ENCODE measurements at regions not wholly inside any gene's neighbourhood (a gene's known extent, or its start where the extent isn't known, plus 50 kb on each side); places are given as distances from the start of the nearest gene placed in this dataset.

GRCh38 chr14:83300476-83301064, 1766.9 kb upstream of the SEL1L start:
- peak; percentile 98 for TF ChIP-seq CTCF (IDR thresholded peaks at IDR 0.05; ENCODE audit: low read length, missing control alignments)
- no peak overlapping the region for H3K4me3 ChIP-seq (replicated peaks; ENCODE audit: low read depth, low read length)
- DNase-seq (ENCODE audit: low read depth) = peak; percentile 60

- H3K4me3 ChIP-seq (replicated peaks; ENCODE audit: low read depth, low read length) = no peak overlapping the region
- no peak for TF ChIP-seq CTCF (IDR thresholded peaks at IDR 0.05; ENCODE audit: low read length, missing control alignments)
- DNase-seq (ENCODE audit: low read depth) = no peak
Observed at GRCh38 chr14:83301791-83302190, 1768.1 kb upstream of the SEL1L start.

GRCh38 chr14:83309211-83309610, 1775.6 kb upstream of the SEL1L start:
- TF ChIP-seq CTCF (IDR thresholded peaks at IDR 0.05; ENCODE audit: low read length, missing control alignments) = no peak
- H3K4me3 ChIP-seq (replicated peaks; ENCODE audit: low read depth, low read length) = no peak overlapping the region
- no peak for DNase-seq (ENCODE audit: low read depth)

DNA sequence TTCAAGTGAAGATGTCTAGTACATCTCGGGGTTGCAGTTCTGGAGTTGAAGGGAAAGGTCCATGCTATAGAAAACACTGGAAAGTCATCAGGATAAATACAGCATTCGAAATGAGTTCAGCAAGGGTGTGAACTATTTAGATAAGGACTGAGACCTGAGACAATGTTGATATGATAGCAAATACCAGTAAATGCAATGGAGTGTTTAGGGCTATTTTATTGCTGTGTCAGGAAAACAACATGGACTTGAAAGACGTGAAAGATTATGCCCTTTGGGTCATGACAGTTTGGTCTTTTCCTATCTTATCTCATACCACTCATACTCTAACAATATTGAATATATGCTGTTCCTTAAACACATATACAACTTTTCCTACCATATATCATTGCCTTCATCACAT, 1776.2 kb upstream of the SEL1L start:
- TF ChIP-seq CTCF (IDR thresholded peaks at IDR 0.05; ENCODE audit: low read length, missing control alignments) = no peak

GRCh38 chr14:83312511-83312910, 1778.9 kb upstream of the SEL1L start:
- H3K4me3 ChIP-seq (replicated peaks; ENCODE audit: low read depth, low read length) = no peak overlapping the region
- DNase-seq (ENCODE audit: low read depth) = no peak
- no peak for TF ChIP-seq CTCF (IDR thresholded peaks at IDR 0.05; ENCODE audit: low read length, missing control alignments)

More for the DNA sequence above, 1776.2 kb upstream of the SEL1L start:
- no peak overlapping the region for H3K4me3 ChIP-seq (replicated peaks; ENCODE audit: low read depth, low read length)
- no peak for DNase-seq (ENCODE audit: low read depth)

- no peak for TF ChIP-seq CTCF (IDR thresholded peaks at IDR 0.05; ENCODE audit: low read length, missing control alignments)
- DNase-seq (ENCODE audit: low read depth) = no peak
- H3K4me3 ChIP-seq (replicated peaks; ENCODE audit: low read depth, low read length) = no peak overlapping the region
Observed at GRCh38 chr14:83314764-83315163, 1781.1 kb upstream of the SEL1L start.

DNA sequence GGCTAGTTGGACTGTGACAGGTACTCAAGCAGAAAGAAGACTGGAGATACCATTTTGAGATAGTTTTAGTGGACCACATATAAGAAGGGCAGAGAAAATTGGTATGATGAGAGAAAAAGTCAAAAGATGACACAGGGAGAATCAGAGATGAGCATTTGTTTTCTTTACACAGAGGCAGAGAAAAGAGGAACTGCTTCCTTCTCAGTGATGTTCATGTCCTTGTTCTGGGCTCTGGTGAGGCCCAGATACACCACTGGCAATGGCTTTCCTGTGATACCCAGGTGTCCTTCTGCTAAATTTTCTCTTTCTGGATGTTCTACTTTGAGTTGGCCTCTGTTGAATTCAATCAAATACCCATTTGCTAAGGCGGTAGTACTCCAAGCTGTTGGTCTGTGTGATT, 1782.7 kb upstream of the SEL1L start:
- no peak for TF ChIP-seq CTCF (IDR thresholded peaks at IDR 0.05; ENCODE audit: low read length, missing control alignments)
- no peak for DNase-seq (ENCODE audit: low read depth)
- no peak overlapping the region for H3K4me3 ChIP-seq (replicated peaks; ENCODE audit: low read depth, low read length)

All from fibroblast of pulmonary artery (primary cell).